ENCODE measurements at regions not wholly inside any gene's neighbourhood (a gene's known extent, or its start where the extent isn't known, plus 50 kb on each side); places are given as distances from the start of the nearest gene placed in this dataset.

- H3K4me1 ChIP-seq = no peaks in the 10 kb centered on the region
- no peak overlapping the region for H3K27ac ChIP-seq
- H3K36me3 ChIP-seq = no peaks in the 10 kb centered on the region
- no peak overlapping the region for H3K4me3 ChIP-seq
- TF ChIP-seq POLR2A (IDR thresholded peaks at IDR 0.05) (no peak), CTCF (IDR thresholded peaks at IDR 0.05) (no peak)
- no peaks in the 10 kb centered on the region for H3K9me3 ChIP-seq
- no peaks in the 10 kb centered on the region for H3K27me3 ChIP-seq
- no peak for DNase-seq
Measured at GRCh38 chr2:145861940-145862339, 1342.0 kb upstream of the ZEB2 start.

- Histone ChIP-seq H3K27ac (no peak overlapping the region), H3K27me3 (no peaks in the 10 kb centered on the region), H3K4me1 (no peaks in the 10 kb centered on the region), H3K36me3 (no peaks in the 10 kb centered on the region), H3K9me3 (no peaks in the 10 kb centered on the region), H3K4me3 (no peak overlapping the region)
- no peak for DNase-seq
- TF ChIP-seq POLR2A (IDR thresholded peaks at IDR 0.05) = no peak
- TF ChIP-seq CTCF (IDR thresholded peaks at IDR 0.05) = no peak
Measured at GRCh38 chr2:145860083-145860482, 1340.2 kb upstream of the ZEB2 start.

GRCh38 chr2:145855142-145855541, 1335.2 kb upstream of the ZEB2 start:
- no peak overlapping the region for H3K4me3 ChIP-seq
- no peaks in the 10 kb centered on the region for H3K4me1 ChIP-seq
- no peak for DNase-seq
- no peaks in the 10 kb centered on the region for H3K27me3 ChIP-seq
- H3K9me3 ChIP-seq = no peaks in the 10 kb centered on the region
- no peak for TF ChIP-seq CTCF (IDR thresholded peaks at IDR 0.05)
- TF ChIP-seq POLR2A (IDR thresholded peaks at IDR 0.05) = no peak
- no peaks in the 10 kb centered on the region for H3K36me3 ChIP-seq
- no peak overlapping the region for H3K27ac ChIP-seq

GRCh38 chr2:145854039-145854755, 1334.3 kb upstream of the ZEB2 start:
- Histone ChIP-seq H3K4me3 (no peak overlapping the region), H3K27ac (no peak overlapping the region), H3K9me3 (no peaks in the 10 kb centered on the region), H3K36me3 (no peaks in the 10 kb centered on the region), H3K4me1 (no peaks in the 10 kb centered on the region), H3K27me3 (no peaks in the 10 kb centered on the region)
- no peak for DNase-seq
- TF ChIP-seq POLR2A (IDR thresholded peaks at IDR 0.05) = no peak
- no peak for TF ChIP-seq CTCF (IDR thresholded peaks at IDR 0.05)

- H3K9me3 ChIP-seq = no peaks in the 10 kb centered on the region
- peak overlapping the region in 2 of 4 donors; percentile 33 to 40 for H3K27ac ChIP-seq
- no peaks in the 10 kb centered on the region for H3K27me3 ChIP-seq
- TF ChIP-seq CTCF (IDR thresholded peaks at IDR 0.05) (no peak), POLR2A (IDR thresholded peaks at IDR 0.05) (no peak)
- no peaks in the 10 kb centered on the region for H3K4me1 ChIP-seq
- DNase-seq = no peak
- H3K36me3 ChIP-seq = no peaks in the 10 kb centered on the region
- no peak overlapping the region for H3K4me3 ChIP-seq
Measured at GRCh38 chr2:145851730-145852129, 1331.8 kb upstream of the ZEB2 start.

- no peak for DNase-seq
- no peaks in the 10 kb centered on the region for H3K4me1 ChIP-seq
- H3K36me3 ChIP-seq = no peaks in the 10 kb centered on the region
- no peak overlapping the region for H3K27ac ChIP-seq
- no peaks in the 10 kb centered on the region for H3K27me3 ChIP-seq
- no peak overlapping the region for H3K4me3 ChIP-seq
- H3K9me3 ChIP-seq = no peaks in the 10 kb centered on the region
- TF ChIP-seq POLR2A (IDR thresholded peaks at IDR 0.05) = no peak
- TF ChIP-seq CTCF (IDR thresholded peaks at IDR 0.05) = no peak
Measured at GRCh38 chr2:145849466-145849865, 1329.5 kb upstream of the ZEB2 start.

Data from Peyer's patch (tissue), 4 donors.